ENCODE measurements at regions not wholly inside any gene's neighbourhood (a gene's known extent, or its start where the extent isn't known, plus 50 kb on each side); places are given as distances from the start of the nearest gene placed in this dataset.

- no peak overlapping the region for H3K4me3 ChIP-seq (ENCODE audit: low read depth, low read length)
- DNase-seq (ENCODE audit: low read depth): peak; percentile 51
- peaks cover 2% of the 10 kb centered on the region for H3K27me3 ChIP-seq (ENCODE audit: control insufficient read depth, insufficient read depth, low read length)
- TF ChIP-seq, protein P1, sequence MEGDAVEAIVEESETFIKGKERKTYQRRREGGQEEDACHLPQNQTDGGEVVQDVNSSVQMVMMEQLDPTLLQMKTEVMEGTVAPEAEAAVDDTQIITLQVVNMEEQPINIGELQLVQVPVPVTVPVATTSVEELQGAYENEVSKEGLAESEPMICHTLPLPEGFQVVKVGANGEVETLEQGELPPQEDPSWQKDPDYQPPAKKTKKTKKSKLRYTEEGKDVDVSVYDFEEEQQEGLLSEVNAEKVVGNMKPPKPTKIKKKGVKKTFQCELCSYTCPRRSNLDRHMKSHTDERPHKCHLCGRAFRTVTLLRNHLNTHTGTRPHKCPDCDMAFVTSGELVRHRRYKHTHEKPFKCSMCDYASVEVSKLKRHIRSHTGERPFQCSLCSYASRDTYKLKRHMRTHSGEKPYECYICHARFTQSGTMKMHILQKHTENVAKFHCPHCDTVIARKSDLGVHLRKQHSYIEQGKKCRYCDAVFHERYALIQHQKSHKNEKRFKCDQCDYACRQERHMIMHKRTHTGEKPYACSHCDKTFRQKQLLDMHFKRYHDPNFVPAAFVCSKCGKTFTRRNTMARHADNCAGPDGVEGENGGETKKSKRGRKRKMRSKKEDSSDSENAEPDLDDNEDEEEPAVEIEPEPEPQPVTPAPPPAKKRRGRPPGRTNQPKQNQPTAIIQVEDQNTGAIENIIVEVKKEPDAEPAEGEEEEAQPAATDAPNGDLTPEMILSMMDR (IDR thresholded peaks at IDR 0.05; ENCODE audit: insufficient read depth, low read length, severe bottlenecking): no peak
- FAIRE-seq: no peak
- no peaks in the 10 kb centered on the region for H3K36me3 ChIP-seq (ENCODE audit: control insufficient read depth, insufficient read depth, low read length)
Measured at GRCh38 chr4:145289403-145290076, 109.2 kb upstream of the OTUD4 start.

DNA sequence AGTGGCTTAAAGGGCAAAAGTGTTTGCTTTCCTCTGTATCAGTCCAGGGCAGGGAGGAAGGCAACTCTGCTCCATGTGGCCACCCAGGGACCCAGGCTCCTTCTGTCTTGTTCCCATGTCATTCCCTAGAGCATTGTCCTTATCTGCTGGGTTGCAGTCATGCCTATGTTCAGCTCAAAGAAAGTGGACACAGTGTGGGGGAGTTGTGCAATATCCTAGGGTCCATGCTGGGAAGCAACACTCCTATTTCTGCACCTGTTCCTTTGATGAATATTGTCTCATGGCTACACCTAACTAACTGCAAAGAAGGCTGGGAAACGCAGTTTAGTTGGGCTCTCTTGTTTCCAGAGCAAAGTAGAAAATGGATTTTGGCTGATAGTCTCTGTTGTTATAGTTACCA is 107.0 kb upstream of the OTUD4 start:
- no peak overlapping the region for H3K4me3 ChIP-seq (ENCODE audit: low read depth, low read length)
- TF ChIP-seq, protein P1 (IDR thresholded peaks at IDR 0.05; ENCODE audit: insufficient read depth, low read length, severe bottlenecking): no peak
- DNase-seq (ENCODE audit: low read depth) (no peak), FAIRE-seq (no peak)
- H3K36me3 ChIP-seq (ENCODE audit: control insufficient read depth, insufficient read depth, low read length): no peaks in the 10 kb centered on the region
- H3K27me3 ChIP-seq (ENCODE audit: control insufficient read depth, insufficient read depth, low read length): peaks cover 2% of the 10 kb centered on the region

DNA sequence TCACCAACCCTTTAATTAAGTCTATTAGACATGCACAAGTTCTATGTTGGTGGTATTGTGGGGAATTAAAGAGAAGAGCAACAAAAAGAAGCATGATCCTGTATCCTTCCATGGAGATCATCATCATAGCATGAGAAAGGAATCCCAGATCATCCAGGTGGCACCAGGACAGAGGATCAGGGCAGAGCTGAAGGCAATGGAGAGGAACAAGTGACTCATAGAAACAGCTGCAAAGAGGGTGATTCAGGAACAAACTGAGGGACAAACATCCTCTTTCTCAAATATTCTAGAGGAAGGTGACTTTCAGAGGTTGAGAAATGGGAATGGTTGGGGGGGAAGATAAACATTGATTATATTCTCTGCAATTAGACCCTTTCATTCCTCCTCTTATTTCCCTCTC is 105.5 kb upstream of the OTUD4 start:
- peak; percentile 49 for DNase-seq (ENCODE audit: low read depth)
- Histone ChIP-seq H3K27me3 (ENCODE audit: control insufficient read depth, insufficient read depth, low read length) (peaks cover 2% of the 10 kb centered on the region), H3K4me3 (ENCODE audit: low read depth, low read length) (no peak overlapping the region), H3K36me3 (ENCODE audit: control insufficient read depth, insufficient read depth, low read length) (no peaks in the 10 kb centered on the region)
- TF ChIP-seq, protein P1 (IDR thresholded peaks at IDR 0.05; ENCODE audit: insufficient read depth, low read length, severe bottlenecking): no peak
- no peak for FAIRE-seq

- FAIRE-seq (no peak), DNase-seq (ENCODE audit: low read depth) (no peak)
- no peaks in the 10 kb centered on the region for H3K36me3 ChIP-seq (ENCODE audit: control insufficient read depth, insufficient read depth, low read length)
- TF ChIP-seq, protein P1 (IDR thresholded peaks at IDR 0.05; ENCODE audit: insufficient read depth, low read length, severe bottlenecking): no peak
- peaks cover 2% of the 10 kb centered on the region for H3K27me3 ChIP-seq (ENCODE audit: control insufficient read depth, insufficient read depth, low read length)
- no peak overlapping the region for H3K4me3 ChIP-seq (ENCODE audit: low read depth, low read length)
Measured at GRCh38 chr4:145283909-145284308, 103.5 kb upstream of the OTUD4 start.

DNA sequence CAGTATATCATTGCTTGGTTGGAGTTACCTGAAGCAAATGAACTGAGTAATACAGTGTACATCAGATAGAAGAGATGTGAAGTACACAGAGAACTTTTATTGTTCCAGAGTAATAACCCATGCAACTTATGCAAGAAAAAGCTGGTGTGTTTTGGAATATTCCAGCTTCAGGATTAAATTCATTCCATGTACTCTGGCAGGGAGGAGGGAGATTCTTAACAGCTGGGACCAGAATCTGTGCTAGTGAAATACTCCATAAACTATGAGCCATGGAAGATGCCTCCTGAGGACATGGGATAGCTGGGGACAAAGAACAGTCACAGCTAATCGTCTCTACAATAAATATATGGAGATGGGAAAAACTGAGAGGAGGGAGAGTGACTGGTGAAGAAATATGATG is 101.6 kb upstream of the OTUD4 start:
- no peak overlapping the region for H3K4me3 ChIP-seq (ENCODE audit: low read depth, low read length)
- no peak for DNase-seq (ENCODE audit: low read depth)
- TF ChIP-seq, protein P1 (IDR thresholded peaks at IDR 0.05; ENCODE audit: insufficient read depth, low read length, severe bottlenecking): no peak
- FAIRE-seq: no peak
- H3K36me3 ChIP-seq (ENCODE audit: control insufficient read depth, insufficient read depth, low read length): no peaks in the 10 kb centered on the region
- no peaks in the 10 kb centered on the region for H3K27me3 ChIP-seq (ENCODE audit: control insufficient read depth, insufficient read depth, low read length)

- no peak for DNase-seq (ENCODE audit: low read depth)
- H3K27me3 ChIP-seq (ENCODE audit: control insufficient read depth, insufficient read depth, low read length): no peaks in the 10 kb centered on the region
- no peak overlapping the region for H3K4me3 ChIP-seq (ENCODE audit: low read depth, low read length)
- no peak for FAIRE-seq
- TF ChIP-seq, protein P1 (IDR thresholded peaks at IDR 0.05; ENCODE audit: insufficient read depth, low read length, severe bottlenecking): no peak
- H3K36me3 ChIP-seq (ENCODE audit: control insufficient read depth, insufficient read depth, low read length): no peaks in the 10 kb centered on the region
Measured at GRCh38 chr4:145281224-145281623, 100.8 kb upstream of the OTUD4 start.
